ENCODE measurements at regions not wholly inside any gene's neighbourhood (a gene's known extent, or its start where the extent isn't known, plus 50 kb on each side); places are given as distances from the start of the nearest gene placed in this dataset.

- TF ChIP-seq SIN3A (IDR thresholded peaks at IDR 0.05; ENCODE audit: low read depth), result no peak
- TF ChIP-seq ZFX (IDR thresholded peaks at IDR 0.05), result no peak
- TF ChIP-seq CEBPB (IDR thresholded peaks at IDR 0.05; ENCODE audit: low read depth), result no peak
- TF ChIP-seq EZH2phosphoT487 (IDR thresholded peaks at IDR 0.05; ENCODE audit: borderline replicate concordance), result no peak
- no peak for TF ChIP-seq EZH2 (IDR thresholded peaks at IDR 0.05)
- TF ChIP-seq CTCF (IDR thresholded peaks at IDR 0.05 in 2 of 3, conservative IDR thresholded peaks at IDR 0.05 in 1 of 3; ENCODE audit: borderline replicate concordance in 1 of 3, insufficient read depth in 1 of 3, low read depth in 2 of 3, low read length in 2 of 3), result no peak
- no peak for TF ChIP-seq MAX (IDR thresholded peaks at IDR 0.05)
- TF ChIP-seq POLR2AphosphoS5 (IDR thresholded peaks at IDR 0.05; ENCODE audit: low read depth, low read length), result no peak
- TF ChIP-seq REST (IDR thresholded peaks at IDR 0.05; ENCODE audit: low read depth), result no peak
- no peak for TF ChIP-seq SP1 (IDR thresholded peaks at IDR 0.05; ENCODE audit: low read depth)
- TF ChIP-seq POLR2A (IDR thresholded peaks at IDR 0.05; ENCODE audit: borderline replicate concordance, extremely low read depth, insufficient read depth, insufficient read length), result no peak
- no peak for TF ChIP-seq RAD21 (IDR thresholded peaks at IDR 0.05; ENCODE audit: low read depth)
Observed at GRCh38 chr6:23302514-23302913, 733.1 kb downstream of the HDGFL1 start.
